GM12872 (cell line): ENCODE measurements at regions not wholly inside any gene's neighbourhood (a gene's known extent, or its start where the extent isn't known, plus 50 kb on each side); places are given as distances from the start of the nearest gene placed in this dataset.

Experiments
- CTCF ChIP-seq: IDR thresholded peaks from 3 replicates; pipeline ENCODE4 v1.5.1; 2011; ENCODE audit warnings: low read depth, mild to moderate bottlenecking, low read length, moderate library complexity; ENCODE audit not compliant: insufficient read depth

- no peak for TF ChIP-seq CTCF
Measured at GRCh38 chr3:111285694-111286093, 214.1 kb downstream of the NECTIN3 start.

DNA sequence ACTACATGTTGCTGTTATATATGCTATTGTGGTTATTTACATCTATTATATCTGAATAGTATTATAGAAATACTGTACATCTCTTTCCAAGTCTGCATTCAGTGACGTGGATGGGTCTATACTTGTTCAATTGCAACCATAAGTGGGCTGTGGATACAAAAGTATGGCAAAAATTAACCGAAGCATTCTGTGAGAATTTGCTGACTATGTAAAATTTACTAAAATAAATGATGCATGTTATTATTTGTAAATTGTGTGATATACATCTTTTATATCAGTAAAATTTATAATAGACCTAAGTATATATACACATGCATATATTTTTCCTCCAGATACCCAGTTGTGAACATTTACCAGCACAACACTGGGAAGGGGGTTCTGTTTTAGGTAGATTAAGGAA is 215.1 kb downstream of the NECTIN3 start:
- no peak for TF ChIP-seq CTCF

- TF ChIP-seq CTCF: no peak
Measured at GRCh38 chr3:111292117-111292516, 220.5 kb downstream of the NECTIN3 start.

- TF ChIP-seq CTCF: no peak
Measured at GRCh38 chr3:111299192-111299615, 227.6 kb downstream of the NECTIN3 start.

DNA sequence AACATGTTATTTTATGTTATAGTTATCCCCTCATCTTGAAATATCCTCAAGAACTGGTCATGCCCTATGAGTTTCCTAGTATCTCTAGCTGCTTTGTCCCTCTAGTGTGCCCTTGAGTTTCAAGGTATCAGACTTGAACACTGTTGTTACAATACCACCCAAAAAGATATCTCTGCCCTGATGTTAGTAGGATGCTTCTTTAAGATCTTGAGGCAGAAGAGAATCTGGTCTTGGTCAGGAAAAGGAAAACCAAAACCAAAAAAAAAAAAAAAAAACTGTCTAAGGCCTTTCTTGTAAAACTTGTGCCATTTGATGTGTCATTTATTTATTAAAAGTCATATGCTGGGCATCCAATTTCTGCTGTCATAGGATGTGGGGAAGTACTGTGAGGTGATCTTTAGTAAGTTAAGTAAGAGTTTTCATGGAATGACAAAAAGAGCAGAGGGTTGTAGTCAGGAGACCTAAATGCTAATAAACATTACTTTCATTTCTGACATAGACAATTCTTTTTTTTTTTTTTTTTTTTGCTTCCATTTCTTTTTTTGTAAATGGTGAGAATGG is 229.7 kb downstream of the NECTIN3 start:
- TF ChIP-seq CTCF: no peak

DNA sequence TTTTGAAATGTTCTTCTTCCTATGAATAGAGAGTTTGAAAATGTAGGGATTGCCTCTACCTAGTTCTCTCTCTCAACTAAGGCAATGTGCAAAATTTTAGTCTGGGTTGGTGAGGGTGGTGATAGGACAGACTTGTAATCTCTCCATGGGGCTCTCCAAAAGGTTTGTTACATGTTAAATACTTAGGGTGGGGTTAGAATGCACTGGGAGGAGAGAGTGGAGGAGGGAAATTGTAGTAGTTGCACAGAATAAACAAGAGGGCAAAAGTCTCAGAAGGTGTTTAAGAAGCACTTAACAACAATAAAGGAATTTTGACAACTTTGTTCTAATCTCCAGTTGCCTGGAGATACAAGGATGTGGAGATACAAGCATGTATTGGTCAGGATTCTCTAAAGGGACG is 230.4 kb downstream of the NECTIN3 start:
- no peak for TF ChIP-seq CTCF

- TF ChIP-seq CTCF: no peak
Measured at GRCh38 chr3:111303760-111304159, 232.1 kb downstream of the NECTIN3 start.
